SU-DHL-6 (cell line): ENCODE measurements at regions not wholly inside any gene's neighbourhood (a gene's known extent, or its start where the extent isn't known, plus 50 kb on each side); places are given as distances from the start of the nearest gene placed in this dataset.

Source experiments
- CTCF ChIP-seq: fragments of 200-600 bp; sonication (generic); IDR thresholded peaks from one replicate; pipeline ENCODE4 v1.5.1; 2017; ENCODE audit warnings: antibody characterized with exemption, mild to moderate bottlenecking, low read length, moderate library complexity; ENCODE audit not compliant: insufficient read depth, poor library complexity, severe bottlenecking
- EZH2phosphoT487 ChIP-seq: fragments of 200-600 bp; sonication (generic), shearing (Covaris generic); conservative IDR thresholded peaks from 2 replicates; pipeline ENCODE4 v1.6.1; 2018; ENCODE audit warnings: mild to moderate bottlenecking, antibody characterized with exemption, low read length, moderate library complexity, mixed read lengths

GRCh38 chr15:66897971-66898370 is 167.4 kb upstream of the SMAD3 start:
- no peak for TF ChIP-seq CTCF
- no peak for TF ChIP-seq EZH2phosphoT487
